Brain microvascular endothelial cell (primary cell): ENCODE measurements at regions not wholly inside any gene's neighbourhood (a gene's known extent, or its start where the extent isn't known, plus 50 kb on each side); places are given as distances from the start of the nearest gene placed in this dataset.
A peak's percentile ranks its signal among the peaks of the same experiment; 100 is the strongest.
"Not testable (repeated sequence)": the region's sequence is repeated elsewhere in the genome, so short reads cannot be mapped to it uniquely, and the experiment has no call there.

Experiments
- DNase-seq: peaks from one replicate; pipeline ENCODE4 v3.0.0-alpha.2; 2020
- H3K27ac ChIP-seq: fragments of 250-450 bp; sonication (Bioruptor Pico); 2 replicates; pipeline ENCODE4 v1.5.1; 2020; ENCODE audit warnings: mild to moderate bottlenecking, moderate library complexity
- H3K27me3 ChIP-seq: fragments of 250-450 bp; sonication (Bioruptor Pico); replicated peaks from 2 replicates; pipeline ENCODE4 v1.5.1; 2020; ENCODE audit warnings: mild to moderate bottlenecking
- H3K36me3 ChIP-seq: fragments of 250-450 bp; sonication (Bioruptor Pico); replicated peaks from 2 replicates; pipeline ENCODE4 v1.5.1; 2020; ENCODE audit warnings: mild to moderate bottlenecking
- H3K4me3 ChIP-seq: 2 replicates; pipeline ENCODE4 v1.5.1; 2011; ENCODE audit warnings: low read depth, mild to moderate bottlenecking, control low read depth, low read length, moderate library complexity
- CTCF ChIP-seq: IDR thresholded peaks from 2 replicates; pipeline ENCODE4 v1.5.1; 2011; ENCODE audit warnings: low read depth, mild to moderate bottlenecking, moderate library complexity, low read length, control low read depth, inconsistent platforms; ENCODE audit errors: missing control alignments
- in situ Hi-C: cut with HindIII; loops from 2 replicates; pipeline ENCODE4 v1.10.0; 2017; ENCODE audit warnings: low sequenced_read_pairs, low pct_ligation_motif_present

- Histone ChIP-seq H3K36me3 (no peaks in the 10 kb centered on the region), H3K27me3 (no peaks in the 10 kb centered on the region), H3K4me3 (no peak overlapping the region), H3K27ac (no peak overlapping the region)
- peak; percentile 22 for DNase-seq
- in situ Hi-C loops = loop anchor here (25.0 kb wide), 1 partner anchor 226 kb away; no protein-coding TSS in a partner anchor
- no peak for TF ChIP-seq CTCF
Observed at GRCh38 chr10:21285742-21286331, 239.6 kb downstream of the SKIDA1 start.

GRCh38 chr10:21285207-21285606 is 240.3 kb downstream of the SKIDA1 start:
- no peak for DNase-seq
- Histone ChIP-seq H3K27ac (no peak overlapping the region), H3K4me3 (no peak overlapping the region), H3K36me3 (no peaks in the 10 kb centered on the region), H3K27me3 (no peaks in the 10 kb centered on the region)
- no peak for TF ChIP-seq CTCF
- in situ Hi-C loops = loop anchor here (25.0 kb wide), 1 partner anchor 227 kb away; no protein-coding TSS in a partner anchor

- Histone ChIP-seq H3K36me3 (no peaks in the 10 kb centered on the region), H3K4me3 (no peak overlapping the region), H3K27me3 (no peaks in the 10 kb centered on the region), H3K27ac (no peak overlapping the region)
- no peak for TF ChIP-seq CTCF
- in situ Hi-C loops = loop anchor here (25.0 kb wide), 1 partner anchor 228 kb away; no protein-coding TSS in a partner anchor
- no peak for DNase-seq
Observed at GRCh38 chr10:21284301-21284700, 241.2 kb downstream of the SKIDA1 start.

- not testable (repeated sequence) for H3K27me3 ChIP-seq, DNase-seq, H3K27ac ChIP-seq, H3K36me3 ChIP-seq, H3K4me3 ChIP-seq
- in situ Hi-C loops = loop anchor here (25.0 kb wide), 1 partner anchor 229 kb away; no protein-coding TSS in a partner anchor
Observed at GRCh38 chr10:21283053-21283452, 242.4 kb downstream of the SKIDA1 start.

GRCh38 chr10:21281765-21282484 is 243.6 kb downstream of the SKIDA1 start:
- DNase-seq = no peak
- in situ Hi-C loops = loop anchor here (25.0 kb wide), 1 partner anchor 230 kb away; no protein-coding TSS in a partner anchor

More at GRCh38 chr10:21281765-21282484, 243.6 kb downstream of the SKIDA1 start:
- TF ChIP-seq CTCF = no peak
- no peaks in the 10 kb centered on the region for H3K27me3 ChIP-seq
- H3K27ac ChIP-seq = no peak overlapping the region
- no peak overlapping the region for H3K4me3 ChIP-seq
- H3K36me3 ChIP-seq = no peaks in the 10 kb centered on the region
